SK-N-MC (cell line): ENCODE measurements at regions not wholly inside any gene's neighbourhood (a gene's known extent, or its start where the extent isn't known, plus 50 kb on each side); places are given as distances from the start of the nearest gene placed in this dataset.

ENCODE experiments used
- EZH2 ChIP-seq: fragments of 200-600 bp; sonication (generic); IDR thresholded peaks from one replicate; pipeline ENCODE4 v1.6.1; 2017; ENCODE audit warnings: antibody characterized with exemption
- FOXP2 ChIP-seq: optimal IDR thresholded peaks from 2 replicates; pipeline ENCODE3; 2011; ENCODE audit warnings: mild to moderate bottlenecking, moderate library complexity; ENCODE audit not compliant: insufficient read depth; ENCODE audit errors: extremely low read length, control extremely low read depth
- POLR2AphosphoS5 ChIP-seq: IDR thresholded peaks from 2 replicates; pipeline ENCODE4 v1.6.1; 2012; ENCODE audit warnings: mild to moderate bottlenecking, low read depth, low read length, borderline replicate concordance

- TF ChIP-seq EZH2 (no peak), POLR2AphosphoS5 (no peak), FOXP2 (no peak)
Observed at GRCh38 chr2:15776992-15777702, 163.2 kb upstream of the MYCN start.
